H1 (cell line): ENCODE measurements at regions not wholly inside any gene's neighbourhood (a gene's known extent, or its start where the extent isn't known, plus 50 kb on each side); places are given as distances from the start of the nearest gene placed in this dataset.

Source experiments
- CTCF ChIA-PET: fragments of 300-600 bp; sonication (Branson Sonifier 250); formaldehyde crosslinking; loops from one replicate; lab custom pipeline; 2021; ENCODE audit not compliant: partially characterized antibody; lab: Charles Lee
- POLR2A ChIA-PET: fragments of 300-600 bp; sonication (Branson Sonifier 250); formaldehyde crosslinking; loops from one replicate; lab custom pipeline; 2021; ENCODE audit warnings: inconsistent platforms; ENCODE audit not compliant: partially characterized antibody; lab: Charles Lee
- DNase-seq, 2 experiments: peaks; one replicate each; pipeline versions ENCODE4 v3.0.0 to v3.0.0-alpha.2; 2010 to 2022; ENCODE audit warnings: low spot score in 2 of 2, low read depth in 1 of 2, mixed read lengths in 1 of 2
- FAIRE-seq: peaks from 2 replicates; lab custom pipeline; 2011; peaks lifted over from hg19 to GRCh38; lab: Jason Lieb, UNC
- H2AFZ ChIP-seq: 2 replicates; pipeline ENCODE4 v1.8.1; 2012; ENCODE audit warnings: low read length, inconsistent platforms
- H2AK5ac ChIP-seq: 2 replicates; pipeline ENCODE4 v1.6.1; 2013; ENCODE audit warnings: low read depth, low read length
- H2BK120ac ChIP-seq: replicated peaks from 2 replicates; pipeline ENCODE3; 2013; ENCODE audit warnings: low read depth, low read length, inconsistent platforms
- H2BK12ac ChIP-seq: 2 replicates; pipeline ENCODE4 v1.6.1; 2013; ENCODE audit warnings: low read depth, low read length
- H2BK15ac ChIP-seq: 2 replicates; pipeline ENCODE4 v1.6.1; 2013; ENCODE audit warnings: low read length
- H2BK20ac ChIP-seq: 2 replicates; pipeline ENCODE4 v1.6.1; 2013; ENCODE audit warnings: low read length
- H2BK5ac ChIP-seq: 2 replicates; pipeline ENCODE4 v1.6.1; 2013; ENCODE audit warnings: low read depth, low read length
- H3K14ac ChIP-seq: 2 replicates; pipeline ENCODE4 v1.6.1; 2013; ENCODE audit warnings: inconsistent platforms; ENCODE audit not compliant: insufficient read length
- H3K18ac ChIP-seq: 2 replicates; pipeline ENCODE4 v1.6.1; 2013; ENCODE audit warnings: low read length; ENCODE audit errors: extremely low read depth
- H3K23ac ChIP-seq: 2 replicates; pipeline ENCODE4 v1.6.1; 2013; ENCODE audit warnings: inconsistent platforms; ENCODE audit not compliant: insufficient read length
- H3K23me2 ChIP-seq: 2 replicates; pipeline ENCODE4 v1.6.1; 2013; ENCODE audit warnings: low read depth, low read length
- H3K27ac ChIP-seq: 2 replicates; pipeline ENCODE4 v1.6.1; 2011; ENCODE audit warnings: low read depth, low read length, inconsistent platforms
- H3K27me3 ChIP-seq, 4 experiments: replicated peaks in 1 of 4; 1 replicate in 1 of 4; 2 replicates in 3 of 4; pipeline versions ENCODE4 v1.6.1 to v1.8.1; 2011 to 2013; ENCODE audit warnings: low read length in 3 of 4, mild to moderate bottlenecking in 3 of 4, inconsistent platforms in 2 of 4, mixed read lengths in 2 of 4, moderate library complexity in 1 of 4; ENCODE audit not compliant: control insufficient read depth in 3 of 4, insufficient read depth in 3 of 4; ENCODE audit errors: extremely low read depth in 1 of 4
- H3K36me3 ChIP-seq, 4 experiments: 2 replicates each; pipeline versions ENCODE4 v1.6.1 to v1.8.1; 2011 to 2013; ENCODE audit warnings: mild to moderate bottlenecking in 4 of 4, low read length in 3 of 4, moderate library complexity in 2 of 4, control low read depth in 1 of 4, inconsistent platforms in 1 of 4; ENCODE audit not compliant: insufficient read depth in 4 of 4, control insufficient read depth in 2 of 4
- H3K4ac ChIP-seq: replicated peaks from 2 replicates; pipeline ENCODE3; 2013; ENCODE audit warnings: low read length, low read depth, mixed read lengths, inconsistent platforms; ENCODE audit not compliant: insufficient read length
- H3K4me1 ChIP-seq, 4 experiments: replicated peaks in 1 of 4; 1 replicate in 1 of 4; 2 replicates in 3 of 4; pipeline versions ENCODE4 v1.6.1 to v1.8.1; 2011 to 2013; ENCODE audit warnings: low read length in 3 of 4, inconsistent platforms in 2 of 4, mixed read lengths in 1 of 4; ENCODE audit not compliant: insufficient read depth in 4 of 4, control insufficient read depth in 3 of 4
- H3K4me2 ChIP-seq, 2 experiments: 2 replicates each; pipeline versions ENCODE4 v1.6.1 to v1.8.1; 2011 to 2013; ENCODE audit warnings: low read depth in 2 of 2, low read length in 2 of 2, control low read depth in 1 of 2, inconsistent platforms in 1 of 2, mild to moderate bottlenecking in 1 of 2; ENCODE audit not compliant: insufficient read depth in 1 of 2
- H3K4me3 ChIP-seq, 4 experiments: fragments of 200-600, 300-600 bp in 1 of 4; sonication (generic), shearing (Covaris generic), sonication (Bioruptor Twin) in 1 of 4; 2 replicates each; pipeline versions ENCODE4 v1.5.1 to v1.8.1; 2011 to 2016; ENCODE audit warnings: low read length in 4 of 4, low read depth in 3 of 4, control low read depth in 2 of 4, inconsistent platforms in 2 of 4, mild to moderate bottlenecking in 2 of 4, mixed read lengths in 1 of 4, moderate library complexity in 1 of 4; ENCODE audit not compliant: insufficient read depth in 2 of 4; ENCODE audit errors: extremely low read depth in 1 of 4
- H3K56ac ChIP-seq: replicated peaks from 2 replicates; pipeline ENCODE3; 2013; ENCODE audit warnings: low read depth, mild to moderate bottlenecking, mixed read lengths, low read length, inconsistent platforms; ENCODE audit not compliant: insufficient read length
- H3K79me1 ChIP-seq: 2 replicates; pipeline ENCODE4 v1.6.1; 2013; ENCODE audit warnings: low read depth, low read length, control low read depth
- H3K79me2 ChIP-seq, 2 experiments: 2 replicates each; pipeline versions ENCODE4 v1.6.1 to v1.8.1; 2012 to 2013; ENCODE audit warnings: low read length in 2 of 2, mild to moderate bottlenecking in 2 of 2, inconsistent platforms in 1 of 2; ENCODE audit not compliant: insufficient read depth in 2 of 2, control insufficient read depth in 1 of 2
- H3K9ac ChIP-seq, 4 experiments: replicated peaks in 1 of 4; 1 replicate in 1 of 4; 2 replicates in 3 of 4; pipeline versions ENCODE4 v1.6.1 to v1.8.1; 2011 to 2013; ENCODE audit warnings: low read depth in 3 of 4, low read length in 3 of 4, control low read depth in 2 of 4, mild to moderate bottlenecking in 2 of 4, moderate library complexity in 2 of 4, inconsistent platforms in 1 of 4; ENCODE audit errors: extremely low read depth in 1 of 4
- H3K9me3 ChIP-seq, 2 experiments: 2 replicates each; pipeline versions ENCODE4 v1.6.1 to v1.8.1; 2012 to 2013; ENCODE audit warnings: mild to moderate bottlenecking in 2 of 2, moderate library complexity in 2 of 2, control low read depth in 1 of 2, inconsistent platforms in 1 of 2, low read depth in 1 of 2, low read length in 1 of 2, mixed read lengths in 1 of 2; ENCODE audit not compliant: insufficient read depth in 2 of 2
- H4K20me1 ChIP-seq, 2 experiments: replicated peaks in 1 of 2; 2 replicates each; pipeline versions ENCODE3 to v1.8.1; 2011 to 2013; ENCODE audit warnings: inconsistent platforms in 2 of 2, low read length in 2 of 2, mild to moderate bottlenecking in 1 of 2; ENCODE audit not compliant: insufficient read depth in 2 of 2, control insufficient read depth in 1 of 2
- H4K5ac ChIP-seq: 2 replicates; pipeline ENCODE4 v1.6.1; 2013; ENCODE audit warnings: low read length, low read depth, mixed read lengths, inconsistent platforms; ENCODE audit not compliant: insufficient read length
- H4K8ac ChIP-seq: 2 replicates; pipeline ENCODE4 v1.8.0; 2013; ENCODE audit warnings: mild to moderate bottlenecking, moderate library complexity, low read length, inconsistent platforms; ENCODE audit not compliant: insufficient read depth; ENCODE audit errors: extremely low read depth
- H4K91ac ChIP-seq: replicated peaks from 2 replicates; pipeline ENCODE3; 2013; ENCODE audit warnings: low read length, mixed read lengths, inconsistent platforms; ENCODE audit not compliant: insufficient read length
- HDAC6 ChIP-seq: IDR thresholded peaks from one replicate; pipeline ENCODE4 v1.7.1; 2012; ENCODE audit warnings: low read depth, mild to moderate bottlenecking, inconsistent platforms, low read length, moderate library complexity
- RXRA ChIP-seq: IDR thresholded peaks from 2 replicates; pipeline ENCODE4 v1.6.1; 2011; ENCODE audit warnings: low read depth, mild to moderate bottlenecking, low read length, moderate library complexity; ENCODE audit not compliant: insufficient read depth
- SUZ12 ChIP-seq: fragments of 200-600 bp; sonication (generic); IDR thresholded peaks from 2 replicates; pipeline ENCODE4 v1.6.1; 2012; ENCODE audit warnings: mild to moderate bottlenecking, inconsistent platforms, low read length, moderate library complexity, mixed read lengths
- TCF12 ChIP-seq: IDR thresholded peaks from 2 replicates; pipeline ENCODE4 v1.6.1; 2011; ENCODE audit warnings: low read depth, mild to moderate bottlenecking, low read length
- WGBS, 2 experiments: shearing (Covaris generic) in 1 of 2; methylation state at CpG; one replicate each; pipeline versions ENCODE4 v1.1.6 to v1.1.7; 2013 to 2015; ENCODE audit warnings: low lambda C conversion rate in 2 of 2, mixed read lengths in 2 of 2, inconsistent platforms in 1 of 2, low coverage in 1 of 2, missing lambda C conversion rate in 1 of 2; ENCODE audit not compliant: insufficient replicate concordance in 2 of 2, insufficient coverage in 1 of 2, insufficient read length in 1 of 2; ENCODE audit errors: extremely low coverage in 1 of 2, missing lambda C conversion rate in 1 of 2; 5-methylcytosine and 5-hydroxymethylcytosine counted together
- TF ChIP-seq, protein P1 (sequence below): IDR thresholded peaks from 2 replicates; pipeline ENCODE4 v1.6.1; 2012; ENCODE audit warnings: inconsistent platforms

DNA sequence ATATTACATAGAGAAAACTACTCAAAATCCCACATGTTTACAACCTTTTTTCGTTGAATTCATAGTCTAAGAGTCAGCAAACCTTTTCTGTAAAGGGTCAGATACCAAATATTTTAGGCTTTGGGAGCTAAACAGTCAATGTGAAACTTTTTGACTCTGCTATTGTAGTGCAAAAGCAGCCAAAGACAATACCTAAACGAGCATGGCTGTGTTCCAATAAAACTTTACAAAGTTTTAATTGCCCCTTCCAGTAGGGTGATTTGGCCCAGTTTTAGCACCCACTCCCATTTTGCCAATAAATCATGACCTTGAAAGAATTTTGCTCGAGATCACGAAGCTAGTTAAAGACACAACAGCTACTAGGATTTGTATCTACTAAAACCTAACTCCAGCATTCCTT lies 147.2 kb downstream of the ANKRD50 start:
- Histone ChIP-seq H3K9me3 (no peaks in the 10 kb centered on the region), H3K4ac (no peak overlapping the region), H3K79me1 (no peaks in the 10 kb centered on the region), H2BK120ac (no peak overlapping the region), H3K56ac (no peak overlapping the region), H3K4me2 (no peak overlapping the region), H3K79me2 (no peaks in the 10 kb centered on the region), H2BK20ac (no peak overlapping the region), H2BK5ac (no peak overlapping the region), H3K27ac (no peak overlapping the region), H3K18ac (no peak overlapping the region), H3K23ac (no peak overlapping the region), H3K4me1 (peaks cover 0 to 4% (median 0%) of the 10 kb centered on the region in 4 experiments; a peak in 2 of 7 replicates), H3K4me3 (no peak overlapping the region), H3K14ac (no peak overlapping the region), H4K91ac (no peak overlapping the region), H4K5ac (no peak overlapping the region), H2AFZ (peak overlapping the region; percentile 49; the same call in 1 of the 2 replicates), H2BK15ac (no peak overlapping the region), H3K36me3 (no peaks in the 10 kb centered on the region), H3K27me3 (no peaks in the 10 kb centered on the region), H3K23me2 (no peaks in the 10 kb centered on the region), H4K20me1 (no peaks in the 10 kb centered on the region), H2AK5ac (no peak overlapping the region), H4K8ac (no peak overlapping the region), H3K9ac (no peak overlapping the region), H2BK12ac (no peak overlapping the region)
- WGBS, 2 experiments, result 72% methylated on average over 4 of the region's 4 CpGs; no CpG with 5 or more reads in 1 of the 2 experiments
- DNase-seq (no peak), FAIRE-seq (no peak)
- ChIA-PET POLR2A (interaction anchor here (0.9 kb wide), 1 partner anchor 9 kb away, joined by 3 read pairs; no protein-coding TSS in a partner anchor), CTCF (no interaction called here)
- TF ChIP-seq SUZ12, result no peak
- TF ChIP-seq, protein P1, sequence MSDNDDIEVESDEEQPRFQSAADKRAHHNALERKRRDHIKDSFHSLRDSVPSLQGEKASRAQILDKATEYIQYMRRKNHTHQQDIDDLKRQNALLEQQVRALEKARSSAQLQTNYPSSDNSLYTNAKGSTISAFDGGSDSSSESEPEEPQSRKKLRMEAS, result no peak
- no peak for TF ChIP-seq RXRA
- no peak for TF ChIP-seq TCF12
- no peak for TF ChIP-seq HDAC6
